Fibroblast of mammary gland (primary cell): ENCODE measurements at regions not wholly inside any gene's neighbourhood (a gene's known extent, or its start where the extent isn't known, plus 50 kb on each side); places are given as distances from the start of the nearest gene placed in this dataset.
"Not testable (repeated sequence)": the region's sequence is repeated elsewhere in the genome, so short reads cannot be mapped to it uniquely, and the experiment has no call there.

Experiments
- DNase-seq: peaks from one replicate; pipeline ENCODE4 v3.0.0-alpha.2; 2010; ENCODE audit warnings: low read depth
- H3K4me3 ChIP-seq: 2 replicates; pipeline ENCODE4 v1.5.1; 2011; ENCODE audit warnings: low read depth, mild to moderate bottlenecking, low read length, moderate library complexity; ENCODE audit not compliant: control insufficient read depth
- TF ChIP-seq, protein P1 (sequence below): conservative IDR thresholded peaks from 2 replicates; pipeline ENCODE4 v1.5.1; 2011; ENCODE audit warnings: low read depth, low read length, inconsistent platforms; ENCODE audit not compliant: control insufficient read depth, insufficient read depth

DNA sequence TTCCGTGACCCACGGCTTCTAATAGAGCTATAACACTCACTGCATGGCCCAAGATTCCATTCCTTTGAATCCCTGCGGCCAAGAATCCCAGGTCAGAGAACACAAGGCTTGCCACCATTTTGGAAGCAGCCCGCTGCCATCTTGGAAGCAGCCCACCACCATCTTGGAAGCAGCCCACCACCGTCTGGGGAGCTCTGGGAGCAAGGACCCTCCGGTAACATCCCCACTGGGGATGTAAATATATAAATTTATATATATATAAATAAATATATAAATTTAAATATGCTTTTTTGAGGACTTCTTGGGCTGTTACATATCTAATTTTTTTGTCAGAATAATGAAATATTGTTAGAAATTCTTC, 122.4 kb downstream of the FAM170A start:
- no peak overlapping the region for H3K4me3 ChIP-seq
- DNase-seq, result no peak
- TF ChIP-seq, protein P1, sequence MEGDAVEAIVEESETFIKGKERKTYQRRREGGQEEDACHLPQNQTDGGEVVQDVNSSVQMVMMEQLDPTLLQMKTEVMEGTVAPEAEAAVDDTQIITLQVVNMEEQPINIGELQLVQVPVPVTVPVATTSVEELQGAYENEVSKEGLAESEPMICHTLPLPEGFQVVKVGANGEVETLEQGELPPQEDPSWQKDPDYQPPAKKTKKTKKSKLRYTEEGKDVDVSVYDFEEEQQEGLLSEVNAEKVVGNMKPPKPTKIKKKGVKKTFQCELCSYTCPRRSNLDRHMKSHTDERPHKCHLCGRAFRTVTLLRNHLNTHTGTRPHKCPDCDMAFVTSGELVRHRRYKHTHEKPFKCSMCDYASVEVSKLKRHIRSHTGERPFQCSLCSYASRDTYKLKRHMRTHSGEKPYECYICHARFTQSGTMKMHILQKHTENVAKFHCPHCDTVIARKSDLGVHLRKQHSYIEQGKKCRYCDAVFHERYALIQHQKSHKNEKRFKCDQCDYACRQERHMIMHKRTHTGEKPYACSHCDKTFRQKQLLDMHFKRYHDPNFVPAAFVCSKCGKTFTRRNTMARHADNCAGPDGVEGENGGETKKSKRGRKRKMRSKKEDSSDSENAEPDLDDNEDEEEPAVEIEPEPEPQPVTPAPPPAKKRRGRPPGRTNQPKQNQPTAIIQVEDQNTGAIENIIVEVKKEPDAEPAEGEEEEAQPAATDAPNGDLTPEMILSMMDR, result no peak

DNA sequence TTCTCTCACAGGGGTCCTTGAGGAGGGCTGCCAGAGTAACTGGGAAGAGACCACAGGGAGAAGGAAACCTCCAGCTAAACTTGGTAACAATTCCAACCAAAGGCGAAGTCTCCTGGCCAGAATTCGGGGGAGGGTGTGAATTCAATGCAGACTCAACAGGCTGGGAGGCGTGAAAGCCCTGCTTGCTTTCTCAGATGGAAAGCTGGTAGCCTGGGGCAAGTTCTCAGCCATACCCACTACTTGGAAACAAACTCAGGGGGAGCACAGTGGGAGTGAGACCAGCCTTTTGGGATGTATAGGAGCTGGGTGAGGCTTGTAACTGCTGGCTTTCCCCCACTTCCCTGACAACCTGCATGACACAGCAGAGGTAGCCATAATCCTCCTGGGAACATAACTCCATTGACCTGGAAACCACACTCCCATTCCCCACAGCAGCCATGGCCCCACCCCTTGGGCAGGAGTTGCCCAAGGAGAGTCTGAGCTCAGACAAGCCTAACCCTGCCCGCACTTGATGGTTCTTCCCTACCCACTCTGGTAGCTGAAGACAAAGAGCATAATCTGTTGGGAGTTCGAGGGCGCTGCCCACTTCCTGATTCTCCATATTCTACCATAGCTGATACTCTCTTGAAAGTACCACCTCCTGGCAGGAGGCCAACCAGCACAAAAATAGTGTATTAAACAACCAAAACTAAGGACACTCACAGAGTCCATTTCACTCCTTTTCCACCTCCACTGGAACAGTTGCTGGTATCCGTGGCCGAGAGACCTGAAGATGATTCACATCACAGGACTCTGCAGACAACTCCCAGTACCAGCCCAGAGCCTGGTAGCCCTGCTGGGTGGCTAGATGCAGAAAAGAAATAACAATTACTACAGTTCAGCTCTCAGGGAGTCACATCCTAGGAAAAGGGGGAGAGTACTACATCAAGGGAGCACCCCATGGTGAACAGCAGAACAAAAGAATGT, 123.8 kb downstream of the FAM170A start:
- H3K4me3 ChIP-seq, result no peak overlapping the region
- no peak for DNase-seq
- TF ChIP-seq, protein P1, result no peak

DNA sequence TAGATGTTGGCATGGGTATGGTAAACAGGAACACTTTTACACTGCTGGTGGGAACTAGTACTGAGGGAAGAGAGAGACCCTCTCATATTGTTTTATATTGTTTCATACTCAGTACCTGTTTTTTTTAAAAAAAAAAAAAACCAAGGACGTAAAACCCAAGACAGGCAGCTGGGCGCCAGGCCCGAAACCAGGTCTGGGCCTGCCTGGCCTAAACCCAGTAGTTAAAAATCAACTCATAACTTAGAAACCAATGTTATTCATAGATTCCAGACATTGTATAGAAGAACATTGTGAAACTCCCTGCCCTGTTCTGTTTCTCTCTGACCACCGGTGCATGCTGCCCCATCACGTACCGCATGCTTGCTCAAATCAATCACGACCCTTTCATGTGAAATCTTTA, 125.5 kb downstream of the FAM170A start:
- H3K4me3 ChIP-seq, DNase-seq: not testable (repeated sequence)

DNA sequence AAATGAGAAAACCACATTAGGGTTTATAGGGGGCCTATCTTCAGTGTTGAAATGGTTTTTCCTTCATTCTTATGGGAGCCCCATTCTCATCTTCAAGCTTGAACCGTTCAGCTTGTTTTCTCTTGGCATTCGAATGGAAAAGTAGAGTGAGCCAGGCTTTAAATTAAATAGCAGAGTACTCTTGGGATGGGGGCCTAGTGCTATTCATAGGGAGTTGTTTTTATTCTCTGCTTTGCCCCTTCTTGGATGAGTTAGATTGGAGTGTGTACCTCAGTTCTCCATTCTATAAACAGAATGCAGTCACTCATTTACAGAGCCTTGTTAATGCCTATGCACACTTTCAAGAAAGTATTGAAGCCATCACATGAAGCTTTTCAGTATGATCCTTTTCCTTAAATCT, 127.9 kb downstream of the FAM170A start:
- TF ChIP-seq, protein P1, result no peak
- no peak overlapping the region for H3K4me3 ChIP-seq
- no peak for DNase-seq

DNA sequence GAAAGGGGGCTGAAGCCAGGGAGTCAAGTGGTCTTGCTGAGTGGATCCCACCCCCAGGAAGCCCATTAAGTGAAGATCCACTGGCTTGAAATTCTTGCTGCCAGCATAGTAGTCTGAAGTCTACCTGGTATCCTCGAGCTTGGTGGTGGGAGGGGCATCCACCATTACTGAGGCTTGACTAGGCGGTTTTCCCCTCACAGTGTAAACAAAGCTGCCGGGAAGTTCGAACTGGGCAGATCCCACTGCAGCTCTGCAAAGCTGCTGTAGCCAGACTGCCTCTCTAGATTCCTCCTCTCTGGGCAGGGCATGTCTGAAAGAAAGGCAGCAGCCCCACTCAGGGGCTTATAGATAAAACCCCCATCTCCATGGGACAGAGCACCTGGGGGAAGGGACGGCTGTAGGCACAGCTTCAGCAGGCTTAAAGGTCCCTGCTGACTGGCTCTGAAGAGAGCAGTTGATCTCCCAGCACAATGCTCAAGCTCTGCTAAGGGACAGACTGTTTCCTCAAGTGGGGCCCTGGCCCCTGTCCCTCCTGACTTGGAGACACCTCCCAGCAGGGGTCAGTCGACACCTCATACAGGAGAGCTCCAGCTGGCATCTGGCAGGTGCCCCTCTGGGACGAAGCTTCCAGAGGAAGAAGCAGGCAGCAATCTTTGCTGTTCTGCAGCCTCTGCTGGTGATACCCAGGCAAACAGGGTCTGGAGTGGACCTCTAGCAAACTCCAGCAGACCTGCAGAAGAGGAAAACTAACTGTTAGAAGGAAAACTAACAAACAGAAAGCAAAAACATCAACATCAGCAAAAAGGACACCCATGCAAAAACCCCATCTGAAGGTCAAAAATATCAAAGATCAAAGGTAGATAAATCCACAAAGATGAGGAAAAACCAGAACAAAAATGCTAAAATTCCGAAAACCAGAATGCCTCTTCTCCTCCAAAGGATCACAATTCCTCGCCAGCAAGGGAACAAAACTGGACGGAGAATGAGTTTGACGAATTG, 140.6 kb downstream of the FAM170A start:
- DNase-seq, H3K4me3 ChIP-seq: not testable (repeated sequence)

DNA sequence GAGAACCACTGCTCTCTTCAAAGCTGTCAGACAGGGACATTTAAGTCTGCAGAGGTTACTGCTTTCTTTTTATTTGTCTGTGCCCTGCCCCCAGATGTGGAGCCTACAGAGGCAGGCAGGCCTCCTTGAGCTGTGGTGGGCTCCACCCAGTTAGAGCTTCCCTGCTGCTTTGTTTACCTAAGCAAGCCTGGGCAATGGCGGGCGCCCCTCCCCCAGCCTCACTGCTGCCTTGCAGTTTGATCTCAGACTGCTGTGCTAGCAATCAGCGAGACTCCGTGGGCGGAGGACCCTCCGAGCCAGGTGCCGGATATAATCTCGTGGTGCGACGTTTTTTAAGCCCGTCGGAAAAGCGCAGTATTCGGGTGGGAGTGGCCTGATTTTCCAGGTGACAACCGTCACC, 150.8 kb downstream of the FAM170A start:
- not testable (repeated sequence) for DNase-seq, H3K4me3 ChIP-seq

DNA sequence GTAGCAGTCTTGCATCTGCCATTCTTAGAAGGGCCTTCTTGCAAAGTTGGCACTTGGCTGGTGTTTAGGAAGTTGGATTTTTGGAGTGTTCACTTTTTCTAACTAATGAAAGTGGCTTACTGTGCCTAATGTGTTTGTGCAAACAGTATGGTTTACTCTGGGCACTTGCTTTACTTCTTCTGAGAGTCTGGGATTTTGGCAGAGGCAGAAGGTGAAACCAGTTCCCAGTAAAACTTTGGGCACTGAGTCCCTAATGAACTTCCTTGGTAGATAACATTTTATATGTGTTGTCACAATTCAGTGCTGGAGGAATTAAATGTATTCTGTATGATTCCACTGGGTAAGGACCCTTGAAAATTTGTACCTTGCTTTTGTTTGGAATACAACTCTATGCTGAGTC, 155.7 kb downstream of the FAM170A start:
- TF ChIP-seq, protein P1, result no peak
- no peak for DNase-seq
- no peak overlapping the region for H3K4me3 ChIP-seq
